Liver (tissue), 8 donors: ENCODE measurements at regions not wholly inside any gene's neighbourhood (a gene's known extent, or its start where the extent isn't known, plus 50 kb on each side); places are given as distances from the start of the nearest gene placed in this dataset.

Experiments used
- DNase-seq: peaks from one replicate; pipeline ENCODE4 v3.0.0-alpha.2; 2017; ENCODE audit warnings: low spot score
- H3K27ac ChIP-seq, 2 donors: one replicate each; pipeline ENCODE4 v1.7.0; 2013; ENCODE audit warnings: inconsistent platforms in 2 of 2, low read length in 2 of 2, control low read depth in 1 of 2, low read depth in 1 of 2, mild to moderate bottlenecking in 1 of 2
- H3K27me3 ChIP-seq, 4 donors: one replicate each; pipeline versions ENCODE4 v1.6.1 to v1.7.0; 2013; ENCODE audit warnings: low read length in 3 of 4, inconsistent platforms in 1 of 4, mild to moderate bottlenecking in 1 of 4, moderate library complexity in 1 of 4; ENCODE audit not compliant: control insufficient read depth in 4 of 4, insufficient read depth in 4 of 4
- H3K36me3 ChIP-seq, 4 donors: one replicate each; pipeline versions ENCODE4 v1.6.1 to v1.7.0; 2013; ENCODE audit warnings: low read length in 3 of 4, mild to moderate bottlenecking in 3 of 4, low read depth in 1 of 4, moderate library complexity in 1 of 4; ENCODE audit not compliant: control insufficient read depth in 4 of 4, insufficient read depth in 3 of 4
- H3K4me1 ChIP-seq, 4 donors: one replicate each; pipeline versions ENCODE4 v1.6.1 to v1.7.0; 2013; ENCODE audit warnings: low read length in 3 of 4, mild to moderate bottlenecking in 3 of 4, moderate library complexity in 1 of 4; ENCODE audit not compliant: control insufficient read depth in 4 of 4, insufficient read depth in 4 of 4
- H3K4me3 ChIP-seq, 3 donors: one replicate each; pipeline versions ENCODE4 v1.6.1 to v1.7.0; 2013; ENCODE audit warnings: low read length in 3 of 3, control low read depth in 1 of 3, low read depth in 1 of 3, mild to moderate bottlenecking in 1 of 3
- H3K9ac ChIP-seq, 2 donors: one replicate each; pipeline ENCODE4 v1.7.0; 2013; ENCODE audit warnings: low read length in 2 of 2, mild to moderate bottlenecking in 2 of 2, moderate library complexity in 2 of 2, control low read depth in 1 of 2, low read depth in 1 of 2
- H3K9me3 ChIP-seq, 4 donors: one replicate each; pipeline versions ENCODE4 v1.6.1 to v1.7.0; 2013; ENCODE audit warnings: low read length in 3 of 4; ENCODE audit not compliant: control insufficient read depth in 4 of 4
- ATF3 ChIP-seq: IDR thresholded peaks from 2 replicates; pipeline ENCODE4 v1.6.1; 2016; ENCODE audit warnings: antibody characterized with exemption
- EGR1 ChIP-seq, 2 donors: IDR thresholded peaks; 2 replicates each; pipeline ENCODE4 v1.6.1; 2016 to 2018; ENCODE audit warnings: antibody characterized with exemption in 2 of 2, low read depth in 2 of 2
- GABPA ChIP-seq, 2 donors: IDR thresholded peaks in 1 of 2; conservative IDR thresholded peaks in 1 of 2; 2 replicates each; pipeline ENCODE4 v1.6.1; 2016; ENCODE audit warnings: antibody characterized with exemption in 2 of 2, mild to moderate bottlenecking in 1 of 2, moderate library complexity in 1 of 2
- HNF4A ChIP-seq, 2 donors: conservative IDR thresholded peaks; 2 replicates each; pipeline ENCODE4 v1.6.1; 2016; ENCODE audit warnings: antibody characterized with exemption in 2 of 2, mild to moderate bottlenecking in 2 of 2
- JUND ChIP-seq, 2 donors: IDR thresholded peaks; 2 replicates each; pipeline ENCODE4 v1.6.1; 2016; ENCODE audit warnings: antibody characterized with exemption in 2 of 2
- MAX ChIP-seq: IDR thresholded peaks from 2 replicates; pipeline ENCODE4 v1.6.1; 2016; ENCODE audit warnings: antibody characterized with exemption
- RAD21 ChIP-seq, 2 donors: IDR thresholded peaks; 2 replicates each; pipeline ENCODE4 v1.6.1; 2016; ENCODE audit warnings: antibody characterized with exemption in 2 of 2, mild to moderate bottlenecking in 2 of 2
- RXRA ChIP-seq, 2 donors: IDR thresholded peaks; 2 replicates each; pipeline ENCODE4 v1.6.1; 2017 to 2018; ENCODE audit warnings: antibody characterized with exemption in 2 of 2, mild to moderate bottlenecking in 1 of 2
- SP1 ChIP-seq: IDR thresholded peaks from 2 replicates; pipeline ENCODE4 v1.6.1; 2018; ENCODE audit warnings: antibody characterized with exemption, mild to moderate bottlenecking
- TAF1 ChIP-seq: conservative IDR thresholded peaks from 2 replicates; pipeline ENCODE4 v1.6.1; 2016; ENCODE audit warnings: antibody characterized with exemption, mild to moderate bottlenecking
- YY1 ChIP-seq: IDR thresholded peaks from 2 replicates; pipeline ENCODE4 v1.6.1; 2016; ENCODE audit warnings: antibody characterized with exemption, mild to moderate bottlenecking
- WGBS: extraction: QIAGEN DNeasy Blood & Tissue Kit; methylation state at CpG from one replicate; pipeline ENCODE4 v1.1.7; 2013; 5-methylcytosine and 5-hydroxymethylcytosine counted together
- TF ChIP-seq, protein P1 (sequence below): fragments of 150-350 bp; IDR thresholded peaks from 2 replicates; pipeline ENCODE4 v1.5.1; 2017; ENCODE audit warnings: improper control_type of control experiment, low read depth, low read length; ENCODE audit not compliant: missing input control
- donor health status: healthy.
- donor health status: healthy.
- donor health status: healthy.
- donor health status: healthy.
- donor health status: healthy.

- Histone ChIP-seq H3K36me3 (no peaks in the 10 kb centered on the region), H3K4me1 (peaks cover 0 to 1% (median 0%) of the 10 kb centered on the region in 4 donors), H3K27ac (no peak overlapping the region), H3K4me3 (no peak overlapping the region), H3K27me3 (peaks cover 0 to 41% (median 20%) of the 10 kb centered on the region in 4 donors), H3K9me3 (no peaks in the 10 kb centered on the region), H3K9ac (no peak overlapping the region)
- TF ChIP-seq EGR1 (IDR thresholded peaks at IDR 0.05; ENCODE audit: low read depth in 2 of 2) (no peak), JUND (IDR thresholded peaks at IDR 0.05) (no peak), YY1 (no peak), TAF1 (no peak), HNF4A (conservative IDR thresholded peaks at IDR 0.05) (no peak), GABPA (IDR thresholded peaks at IDR 0.05 in 1 of 2, conservative IDR thresholded peaks at IDR 0.05 in 1 of 2) (no peak), RXRA (IDR thresholded peaks at IDR 0.05) (no peak), RAD21 (IDR thresholded peaks at IDR 0.05) (no peak), ATF3 (no peak), SP1 (no peak), MAX (no peak)
- TF ChIP-seq, protein P1, sequence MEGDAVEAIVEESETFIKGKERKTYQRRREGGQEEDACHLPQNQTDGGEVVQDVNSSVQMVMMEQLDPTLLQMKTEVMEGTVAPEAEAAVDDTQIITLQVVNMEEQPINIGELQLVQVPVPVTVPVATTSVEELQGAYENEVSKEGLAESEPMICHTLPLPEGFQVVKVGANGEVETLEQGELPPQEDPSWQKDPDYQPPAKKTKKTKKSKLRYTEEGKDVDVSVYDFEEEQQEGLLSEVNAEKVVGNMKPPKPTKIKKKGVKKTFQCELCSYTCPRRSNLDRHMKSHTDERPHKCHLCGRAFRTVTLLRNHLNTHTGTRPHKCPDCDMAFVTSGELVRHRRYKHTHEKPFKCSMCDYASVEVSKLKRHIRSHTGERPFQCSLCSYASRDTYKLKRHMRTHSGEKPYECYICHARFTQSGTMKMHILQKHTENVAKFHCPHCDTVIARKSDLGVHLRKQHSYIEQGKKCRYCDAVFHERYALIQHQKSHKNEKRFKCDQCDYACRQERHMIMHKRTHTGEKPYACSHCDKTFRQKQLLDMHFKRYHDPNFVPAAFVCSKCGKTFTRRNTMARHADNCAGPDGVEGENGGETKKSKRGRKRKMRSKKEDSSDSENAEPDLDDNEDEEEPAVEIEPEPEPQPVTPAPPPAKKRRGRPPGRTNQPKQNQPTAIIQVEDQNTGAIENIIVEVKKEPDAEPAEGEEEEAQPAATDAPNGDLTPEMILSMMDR = no peak
- 9% methylated on average over 12 of the region's 12 CpGs for WGBS
- DNase-seq = peak; percentile 49
Measured at GRCh38 chr6:28807682-28808280, 116.0 kb downstream of the TRIM27 start.

DNA sequence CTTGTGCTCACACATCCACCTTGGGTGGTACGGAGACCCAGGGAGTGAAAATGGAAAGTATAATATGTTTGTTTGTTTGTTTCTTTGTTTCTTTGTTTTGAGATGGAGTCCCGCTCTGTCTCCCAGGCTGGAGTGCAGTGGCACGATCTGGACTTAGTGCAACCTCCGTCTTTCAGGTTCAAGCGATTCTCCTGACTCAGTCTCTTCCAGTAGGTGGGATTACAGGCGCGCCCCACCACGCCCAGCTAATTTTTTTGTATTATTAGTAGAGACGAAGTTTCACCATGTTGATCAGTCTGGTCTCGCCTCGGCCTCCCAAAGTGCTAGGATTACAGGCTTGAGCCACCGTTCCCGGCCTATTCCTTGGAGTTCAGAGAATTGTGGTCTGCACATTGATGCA lies 115.4 kb downstream of the TRIM27 start:
- H3K27ac ChIP-seq = no peak overlapping the region
- no peak for DNase-seq
- WGBS = 24% methylated on average over 13 of the region's 13 CpGs
- peaks cover 0 to 1% (median 0%) of the 10 kb centered on the region in 4 donors for H3K4me1 ChIP-seq
- no peak overlapping the region for H3K4me3 ChIP-seq
- peaks cover 0 to 39% (median 20%) of the 10 kb centered on the region in 4 donors for H3K27me3 ChIP-seq
- no peaks in the 10 kb centered on the region for H3K9me3 ChIP-seq
- H3K9ac ChIP-seq = no peak overlapping the region
- H3K36me3 ChIP-seq = no peaks in the 10 kb centered on the region
- no peak for TF ChIP-seq RXRA (IDR thresholded peaks at IDR 0.05)
- TF ChIP-seq, protein P1 = no peak
